Kidney capillary endothelial cell (primary cell): ENCODE measurements at regions not wholly inside any gene's neighbourhood (a gene's known extent, or its start where the extent isn't known, plus 50 kb on each side); places are given as distances from the start of the nearest gene placed in this dataset.
"Not testable (repeated sequence)": the region's sequence is repeated elsewhere in the genome, so short reads cannot be mapped to it uniquely, and the experiment has no call there.

Source experiments
- DNase-seq: peaks from one replicate; pipeline ENCODE4 v3.0.0-alpha.2; 2018; ENCODE audit warnings: low spot score

DNA sequence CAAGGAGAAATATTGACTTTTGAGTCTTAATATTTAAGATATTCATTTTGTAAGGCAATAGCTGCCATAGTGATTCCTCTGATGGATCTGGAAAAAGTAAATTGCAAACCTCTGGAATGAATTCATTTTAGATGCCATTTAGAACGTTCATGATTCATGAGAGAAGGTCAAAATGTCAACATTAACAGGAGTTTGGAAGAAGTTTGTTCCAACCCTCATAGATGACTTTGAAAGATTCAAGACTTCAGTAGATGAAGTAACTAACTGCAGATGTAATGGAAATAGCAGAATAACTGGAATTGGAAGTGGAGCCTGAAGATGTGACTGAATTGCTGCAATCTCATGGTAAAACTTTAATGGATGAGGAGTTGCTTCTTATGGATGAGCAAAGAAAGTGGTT lies 100.9 kb upstream of the CCN2 start:
- no peak for DNase-seq

DNA sequence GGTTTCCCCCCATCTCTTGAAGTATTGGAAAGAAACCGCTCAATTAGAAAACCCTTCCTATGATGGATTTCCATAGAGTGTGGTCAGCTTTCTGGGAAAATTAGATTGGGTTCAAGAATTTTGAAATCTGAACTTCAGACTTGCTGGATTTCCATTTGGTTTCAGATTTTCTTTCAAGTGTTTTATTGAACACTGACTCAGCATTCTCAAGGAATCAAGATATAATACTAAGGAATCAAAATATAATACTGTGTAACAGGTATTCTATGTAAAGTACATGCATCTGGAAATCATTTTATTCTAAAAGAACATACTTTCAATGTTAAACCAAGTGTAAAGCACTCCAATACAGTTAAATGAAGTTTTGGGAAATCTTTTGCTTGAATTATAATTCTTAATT lies 94.7 kb upstream of the CCN2 start:
- DNase-seq: no peak

DNA sequence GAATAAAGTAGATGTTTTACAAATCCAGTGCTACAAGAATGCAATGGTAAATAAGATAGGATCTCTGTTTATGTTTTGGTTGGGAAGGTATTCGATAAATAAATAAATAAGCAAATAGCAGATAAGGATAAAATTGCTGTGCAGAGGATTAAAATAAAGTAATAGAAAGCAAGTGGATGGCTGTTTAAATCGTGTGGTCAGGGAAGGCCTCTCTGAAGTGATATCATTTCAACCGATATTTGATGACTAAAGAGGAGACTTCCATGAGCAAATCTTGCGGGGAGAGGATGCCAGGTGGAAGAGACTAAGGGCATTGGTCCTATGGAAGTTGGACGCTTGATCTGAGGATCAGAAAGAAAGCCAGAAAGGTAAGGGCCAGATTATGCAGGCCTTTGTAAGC lies 92.0 kb upstream of the CCN2 start:
- DNase-seq: no peak

DNA sequence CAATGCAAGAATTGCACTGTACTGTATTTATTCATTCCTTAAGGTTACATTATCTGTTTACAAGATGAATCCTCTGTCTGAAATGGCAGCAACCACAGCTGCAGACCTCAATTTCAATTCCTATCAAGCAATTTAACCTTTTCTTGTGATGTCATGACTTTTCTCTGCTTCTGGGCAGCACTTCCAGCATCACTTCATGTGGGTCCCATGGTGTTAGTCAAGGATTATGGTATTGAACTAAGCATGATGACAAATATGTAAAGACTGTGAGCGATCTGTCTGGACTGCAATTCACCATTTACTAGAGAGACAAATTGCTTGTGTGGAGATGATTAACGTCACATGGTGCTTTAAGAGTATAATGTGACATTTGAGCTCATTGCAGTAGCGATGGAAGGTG lies 90.5 kb upstream of the CCN2 start:
- DNase-seq: no peak

DNA sequence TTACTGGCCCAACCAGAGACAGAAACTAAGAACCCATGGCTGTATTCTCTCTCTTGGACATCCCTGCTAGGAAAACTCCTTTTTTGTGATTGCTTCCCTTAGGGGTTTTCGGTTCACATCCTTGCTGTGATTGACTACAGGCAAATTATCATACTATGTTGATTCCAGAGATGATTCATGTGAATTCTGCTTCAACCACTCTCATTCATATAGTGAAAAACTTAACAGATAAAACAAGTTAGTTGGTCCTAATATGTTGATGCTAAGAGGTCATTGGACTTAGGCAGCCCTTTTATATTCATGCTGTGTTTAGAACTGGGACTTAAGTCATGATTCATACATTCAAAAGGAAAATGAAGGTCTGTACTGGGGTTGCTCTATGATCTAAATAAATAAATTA lies 76.9 kb upstream of the CCN2 start:
- DNase-seq: no peak

DNA sequence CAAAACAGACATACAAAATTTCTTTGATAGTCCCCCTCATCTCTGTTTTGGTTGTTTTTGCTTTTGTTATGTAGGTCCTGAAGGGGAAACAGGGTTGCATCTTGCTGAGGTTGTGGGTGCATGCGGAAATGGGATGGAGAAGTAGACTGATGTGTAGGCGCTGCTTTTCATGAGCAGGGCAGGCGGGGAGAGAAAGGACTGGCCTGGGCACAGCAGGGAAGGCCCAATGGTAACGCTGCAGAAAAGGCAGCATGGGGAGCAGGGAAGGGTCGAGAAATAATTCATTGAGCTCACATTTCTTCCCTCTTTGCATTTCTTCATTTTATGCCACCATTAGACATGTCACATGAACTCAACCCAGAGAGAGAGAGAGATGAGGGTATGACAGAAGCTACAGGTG lies 74.3 kb upstream of the CCN2 start:
- DNase-seq: no peak

DNA sequence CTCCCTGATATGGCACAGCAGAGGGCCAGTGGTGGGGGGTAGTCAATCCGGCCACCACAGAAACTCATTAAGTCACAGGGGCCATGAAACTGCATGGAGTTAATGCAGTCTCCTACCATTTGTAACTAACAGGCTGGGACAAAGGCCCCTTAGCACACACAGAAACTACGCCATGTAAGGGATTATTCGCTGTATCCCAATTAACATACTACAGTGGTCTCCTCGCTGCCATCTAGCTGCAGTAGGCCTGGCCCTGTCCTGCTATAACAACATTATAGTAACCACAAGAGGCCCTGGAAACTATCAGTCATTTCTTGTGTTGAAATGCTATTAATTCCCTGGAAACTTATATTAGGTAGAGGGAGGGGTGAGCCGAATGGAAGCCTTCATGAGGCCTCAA lies 72.3 kb upstream of the CCN2 start:
- DNase-seq: no peak

DNA sequence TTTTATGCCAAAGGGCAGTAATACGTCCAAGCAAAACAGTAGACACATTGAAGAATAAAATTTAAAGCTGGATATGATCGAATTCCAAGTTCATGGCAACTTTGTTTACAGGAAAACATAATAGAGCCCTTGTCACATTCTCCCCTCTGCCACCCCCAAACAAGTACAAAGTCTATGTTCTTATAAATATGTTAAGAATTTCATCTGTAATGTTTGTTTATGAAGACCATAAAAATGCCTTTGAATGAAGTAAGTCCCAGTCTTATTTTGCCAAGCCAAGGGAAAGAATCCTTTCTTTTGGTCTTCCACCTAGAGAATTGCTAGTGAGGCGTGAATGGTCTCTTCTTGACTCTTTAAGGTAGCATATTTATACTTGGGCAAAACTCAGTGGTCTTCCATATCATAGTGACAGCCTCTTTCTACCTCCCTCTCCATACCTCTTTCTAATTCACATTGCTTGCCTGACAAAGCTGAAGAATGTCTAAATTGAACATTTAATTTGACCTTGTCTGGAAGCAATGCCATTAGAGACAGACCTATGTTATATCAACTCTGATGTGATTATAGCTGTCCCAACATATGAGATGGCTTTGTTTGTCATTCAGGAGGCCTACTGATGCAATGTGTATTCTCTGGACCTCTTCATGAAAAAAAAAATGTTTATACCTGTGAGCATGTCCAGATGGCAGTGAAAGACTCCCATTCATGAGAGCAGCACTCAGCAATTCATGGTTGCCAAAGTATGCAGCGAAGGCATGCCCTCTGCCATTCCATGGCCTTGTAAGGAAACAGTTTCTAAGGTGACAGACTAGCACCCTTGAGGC lies 70.6 kb upstream of the CCN2 start:
- no peak for DNase-seq

DNA sequence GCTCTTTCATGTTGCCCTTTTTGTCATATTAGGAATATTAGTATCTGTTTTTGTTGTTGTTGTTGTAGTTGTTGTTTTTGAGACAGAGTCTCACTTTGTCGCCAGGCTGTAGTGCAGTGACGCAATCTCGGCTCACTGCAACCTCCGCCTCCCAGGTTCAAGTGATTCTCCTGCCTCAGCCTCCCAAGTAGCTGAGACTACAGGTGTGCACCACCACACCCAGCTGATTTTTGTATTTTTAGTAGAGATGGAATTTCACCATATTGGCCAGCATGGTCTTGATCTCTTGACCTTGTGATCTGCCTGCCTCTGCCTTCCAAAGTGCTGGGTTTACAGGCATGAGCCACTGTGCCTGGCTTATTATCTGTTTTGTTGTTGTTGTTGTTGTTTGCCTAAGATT lies 69.7 kb upstream of the CCN2 start:
- not testable (repeated sequence) for DNase-seq

DNA sequence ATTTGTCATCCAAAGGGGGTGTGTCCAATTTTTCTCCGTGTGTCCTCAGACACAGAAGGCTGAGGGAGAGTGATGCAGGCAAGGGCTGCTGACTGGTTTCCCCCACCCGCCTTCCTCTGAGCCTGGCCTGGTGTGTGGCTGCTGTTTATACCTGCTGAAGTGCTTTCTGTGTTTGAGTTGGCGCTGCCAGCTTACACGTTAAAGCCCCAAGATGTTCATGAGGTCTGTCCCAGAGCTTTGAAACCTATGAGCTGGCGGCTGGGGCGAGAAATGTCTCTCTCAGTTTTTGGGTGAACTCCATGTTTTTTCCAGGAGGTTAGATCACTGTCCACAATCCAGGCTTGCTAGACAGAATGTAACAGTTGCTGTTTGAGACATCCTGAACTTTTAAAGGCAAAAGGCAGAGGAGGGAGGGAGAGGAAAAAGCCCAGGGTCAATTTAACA lies 69.0 kb upstream of the CCN2 start:
- no peak for DNase-seq

DNA sequence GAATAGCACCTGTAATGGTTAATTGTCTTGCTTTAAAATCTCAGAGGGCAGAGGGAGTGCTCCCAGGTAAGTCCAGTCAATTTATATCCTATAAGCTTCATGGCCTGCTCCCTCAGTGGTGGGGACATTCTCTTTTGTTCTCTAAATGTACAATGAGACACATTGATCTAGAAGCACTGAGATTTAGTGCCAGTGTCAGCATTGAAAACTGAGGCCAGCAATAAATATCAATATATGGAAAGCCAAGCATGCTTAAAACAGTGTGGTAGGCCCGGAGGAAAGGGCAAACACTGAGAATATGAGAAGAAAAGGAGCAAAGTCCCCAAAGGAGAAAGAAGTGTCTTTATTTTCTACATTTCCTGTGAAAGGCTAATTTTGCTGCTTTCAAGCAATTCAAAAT lies 68.4 kb upstream of the CCN2 start:
- no peak for DNase-seq

DNA sequence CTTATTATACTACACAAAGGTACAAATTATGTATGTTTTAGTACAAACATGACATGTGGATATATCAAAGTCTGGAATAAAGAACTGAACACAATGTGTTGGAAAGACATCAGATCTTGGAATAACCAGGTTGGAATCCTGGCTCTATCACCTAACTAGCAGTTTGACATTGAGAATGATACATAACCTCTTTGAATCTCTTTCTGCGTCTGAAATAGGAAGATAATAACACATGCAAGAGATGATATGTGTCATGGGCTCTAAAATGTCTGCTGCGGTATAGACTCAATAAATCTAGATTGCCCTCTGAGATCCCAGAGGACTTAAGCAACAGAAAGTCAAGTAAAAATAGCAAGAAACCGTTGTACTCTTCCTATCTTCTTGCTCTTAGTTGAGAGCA lies 66.8 kb upstream of the CCN2 start:
- DNase-seq: no peak

DNA sequence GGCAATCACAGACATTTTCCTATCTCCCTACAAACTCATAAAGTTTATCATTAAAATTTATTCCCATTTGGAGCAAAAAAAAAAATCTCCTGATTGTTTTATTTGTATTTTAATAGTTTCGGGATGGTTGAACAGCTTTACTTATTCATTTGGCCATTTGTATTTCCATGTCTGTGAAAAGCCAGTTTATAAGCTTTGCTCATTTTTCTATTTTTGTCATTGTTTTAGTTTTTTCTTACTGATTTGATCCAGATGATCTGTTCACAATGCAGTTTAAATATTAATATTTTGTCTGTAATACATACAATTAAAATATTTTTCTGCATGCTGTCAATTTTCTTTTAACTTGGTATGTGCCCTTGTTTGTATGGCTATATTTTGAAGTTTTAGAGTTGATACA lies 65.2 kb upstream of the CCN2 start:
- DNase-seq: no peak

DNA sequence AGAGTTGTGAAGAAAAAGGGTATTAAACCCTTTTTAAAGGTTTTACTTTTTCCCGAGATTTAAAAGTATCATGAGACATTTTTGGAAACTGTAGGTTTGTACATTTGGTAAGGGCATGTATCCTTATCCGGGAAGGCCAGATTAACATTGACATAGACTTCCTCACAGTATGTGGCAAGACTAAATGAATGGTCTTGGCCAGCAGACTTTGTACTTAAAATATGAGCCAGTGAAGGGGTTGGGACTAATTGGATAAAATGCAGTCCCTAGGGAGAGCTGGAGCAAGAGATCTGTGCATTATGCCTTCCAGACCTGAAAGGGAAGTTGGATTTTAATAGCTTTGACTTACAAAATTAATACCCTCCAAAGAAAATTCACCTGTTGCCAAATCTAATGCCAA lies 60.4 kb upstream of the CCN2 start:
- no peak for DNase-seq

DNA sequence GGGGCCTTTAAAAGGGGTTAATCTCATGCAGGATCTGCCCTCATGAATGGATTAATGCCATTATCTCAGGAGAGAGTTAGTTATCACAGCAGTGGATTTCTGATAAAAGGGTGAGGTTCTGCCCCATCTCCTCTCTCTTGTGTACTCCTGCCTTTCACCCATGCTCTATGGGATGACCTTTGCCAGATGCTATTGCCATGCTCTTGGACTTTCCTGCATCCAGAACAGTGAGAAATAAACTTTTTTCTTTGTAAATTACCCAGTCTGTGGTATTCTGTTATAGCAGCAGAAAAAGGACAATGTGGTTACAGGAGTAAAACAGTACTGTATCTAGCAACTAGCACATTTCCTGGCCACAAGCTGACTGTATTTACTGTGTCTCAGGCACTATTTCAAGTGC lies 58.0 kb upstream of the CCN2 start:
- DNase-seq: no peak

DNA sequence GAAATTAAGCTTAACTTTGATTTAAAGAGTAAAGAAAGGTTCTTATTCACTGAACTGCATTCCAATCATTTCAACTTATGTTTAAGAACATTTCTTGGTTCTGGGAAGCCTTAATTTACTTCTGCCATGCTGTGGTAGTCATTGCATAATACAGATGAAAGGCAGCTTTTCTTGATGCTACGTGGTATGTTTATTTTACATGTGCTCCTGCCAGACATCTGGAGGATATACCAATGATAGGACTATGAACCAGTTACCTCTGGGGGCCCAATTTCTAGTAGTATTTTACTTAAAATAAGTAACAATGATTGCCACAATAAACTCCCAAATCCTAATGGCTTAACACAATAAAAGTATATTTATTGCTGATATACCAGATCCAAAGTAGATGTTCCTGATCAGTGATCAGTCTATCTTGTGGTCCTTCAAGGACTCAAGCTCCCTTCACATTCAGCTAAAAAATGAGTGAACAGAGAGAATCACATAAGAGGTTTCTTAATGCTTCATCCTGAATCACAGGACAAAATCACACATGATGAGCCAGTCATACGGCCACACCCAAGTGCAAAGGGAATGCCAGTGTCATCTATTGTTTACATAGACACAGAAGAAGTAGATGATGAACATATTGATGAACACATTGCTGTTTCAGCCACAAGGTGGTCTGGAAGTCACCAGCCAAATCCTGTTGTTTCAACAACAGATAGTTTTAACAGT lies 56.5 kb upstream of the CCN2 start:
- DNase-seq: no peak

DNA sequence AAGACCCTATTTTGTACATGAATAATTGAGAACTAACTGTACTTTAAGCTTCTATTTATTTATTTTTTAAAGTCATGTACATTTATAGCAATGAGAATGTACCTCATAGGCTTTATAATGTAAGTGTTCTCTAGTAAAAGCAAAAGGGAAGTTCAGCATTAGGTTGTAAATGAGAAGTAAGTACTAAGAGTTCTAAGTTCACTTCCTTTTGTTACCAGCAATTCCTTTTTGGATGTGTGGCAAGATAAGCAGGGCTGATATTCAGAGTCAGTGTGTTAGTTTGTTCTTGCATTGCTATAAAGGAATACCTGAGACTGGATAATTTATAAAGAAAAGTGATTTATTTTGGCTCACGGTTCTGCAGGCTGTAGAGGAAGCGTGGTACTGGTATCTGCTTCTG lies 54.0 kb upstream of the CCN2 start:
- DNase-seq: no peak

DNA sequence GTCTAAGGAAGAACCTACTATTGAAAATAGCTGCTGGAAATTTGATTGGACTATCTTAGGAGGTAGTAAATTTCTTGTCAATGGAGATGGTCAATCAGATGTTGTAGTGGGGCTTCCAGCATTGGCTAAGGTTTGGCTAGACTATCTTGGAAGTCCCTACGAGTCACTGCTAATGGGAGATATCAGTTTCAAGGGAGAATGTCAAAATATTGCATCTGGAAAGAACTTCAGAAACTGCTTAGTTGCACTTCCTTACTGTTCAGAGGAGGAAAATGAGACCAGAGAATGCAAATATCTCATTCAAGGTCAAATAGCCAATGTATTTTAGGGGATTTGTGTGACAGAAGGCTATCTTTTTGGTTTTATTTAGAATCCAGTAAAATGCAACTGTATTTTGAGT lies 53.5 kb upstream of the CCN2 start:
- no peak for DNase-seq

DNA sequence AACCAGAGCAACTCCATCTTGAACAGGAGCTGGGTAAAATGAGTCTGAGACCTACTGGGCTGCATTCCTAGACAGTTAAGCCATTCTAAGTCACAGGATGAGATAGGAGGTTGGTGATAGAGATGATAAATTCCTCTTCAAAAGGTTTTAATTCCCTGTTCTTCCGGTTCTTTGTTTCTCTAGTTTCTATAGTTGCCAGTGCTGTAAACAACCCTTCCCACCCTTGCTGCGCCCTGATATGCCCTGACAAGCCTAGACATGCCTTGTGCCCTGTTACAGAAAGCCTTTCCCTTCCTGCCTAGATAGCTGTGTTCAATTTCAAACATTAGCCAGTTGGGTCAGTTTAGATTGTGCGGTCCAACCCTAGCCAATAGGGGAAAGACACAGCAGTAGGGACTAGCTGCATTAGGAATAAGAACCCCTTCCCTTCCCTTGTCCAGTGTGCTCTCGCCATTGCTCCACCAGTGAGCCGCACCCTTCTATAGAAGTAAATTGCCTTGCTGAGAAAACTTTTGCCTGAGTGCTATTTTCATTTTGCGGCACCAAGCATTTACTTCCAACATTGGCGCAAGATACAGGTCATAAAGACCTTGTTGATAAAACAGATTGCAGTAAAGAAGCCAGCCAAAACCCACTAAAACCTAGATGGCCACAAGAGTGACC lies 52.5 kb upstream of the CCN2 start:
- no peak for DNase-seq
